H1 (cell line): ENCODE measurements at regions not wholly inside any gene's neighbourhood (a gene's known extent, or its start where the extent isn't known, plus 50 kb on each side); places are given as distances from the start of the nearest gene placed in this dataset.

Experiments used
- CTCF ChIA-PET: fragments of 300-600 bp; sonication (Branson Sonifier 250); formaldehyde crosslinking; loops from one replicate; lab custom pipeline; 2021; ENCODE audit not compliant: partially characterized antibody; lab: Charles Lee
- POLR2A ChIA-PET: fragments of 300-600 bp; sonication (Branson Sonifier 250); formaldehyde crosslinking; loops from one replicate; lab custom pipeline; 2021; ENCODE audit warnings: inconsistent platforms; ENCODE audit not compliant: partially characterized antibody; lab: Charles Lee
- DNase-seq, 2 experiments: peaks; one replicate each; pipeline versions ENCODE4 v3.0.0 to v3.0.0-alpha.2; 2010 to 2022; ENCODE audit warnings: low spot score in 2 of 2, low read depth in 1 of 2, mixed read lengths in 1 of 2
- FAIRE-seq: peaks from 2 replicates; lab custom pipeline; 2011; peaks lifted over from hg19 to GRCh38; lab: Jason Lieb, UNC
- H2AFZ ChIP-seq: 2 replicates; pipeline ENCODE4 v1.8.1; 2012; ENCODE audit warnings: low read length, inconsistent platforms
- H2AK5ac ChIP-seq: 2 replicates; pipeline ENCODE4 v1.6.1; 2013; ENCODE audit warnings: low read depth, low read length
- H2BK120ac ChIP-seq: replicated peaks from 2 replicates; pipeline ENCODE3; 2013; ENCODE audit warnings: low read depth, low read length, inconsistent platforms
- H2BK12ac ChIP-seq: 2 replicates; pipeline ENCODE4 v1.6.1; 2013; ENCODE audit warnings: low read depth, low read length
- H2BK15ac ChIP-seq: 2 replicates; pipeline ENCODE4 v1.6.1; 2013; ENCODE audit warnings: low read length
- H2BK20ac ChIP-seq: 2 replicates; pipeline ENCODE4 v1.6.1; 2013; ENCODE audit warnings: low read length
- H2BK5ac ChIP-seq: 2 replicates; pipeline ENCODE4 v1.6.1; 2013; ENCODE audit warnings: low read depth, low read length
- H3K14ac ChIP-seq: 2 replicates; pipeline ENCODE4 v1.6.1; 2013; ENCODE audit warnings: inconsistent platforms; ENCODE audit not compliant: insufficient read length
- H3K18ac ChIP-seq: 2 replicates; pipeline ENCODE4 v1.6.1; 2013; ENCODE audit warnings: low read length; ENCODE audit errors: extremely low read depth
- H3K23ac ChIP-seq: 2 replicates; pipeline ENCODE4 v1.6.1; 2013; ENCODE audit warnings: inconsistent platforms; ENCODE audit not compliant: insufficient read length
- H3K23me2 ChIP-seq: 2 replicates; pipeline ENCODE4 v1.6.1; 2013; ENCODE audit warnings: low read depth, low read length
- H3K27ac ChIP-seq: 2 replicates; pipeline ENCODE4 v1.6.1; 2011; ENCODE audit warnings: low read depth, low read length, inconsistent platforms
- H3K27me3 ChIP-seq, 4 experiments: replicated peaks in 1 of 4; 1 replicate in 1 of 4; 2 replicates in 3 of 4; pipeline versions ENCODE4 v1.6.1 to v1.8.1; 2011 to 2013; ENCODE audit warnings: low read length in 3 of 4, mild to moderate bottlenecking in 3 of 4, inconsistent platforms in 2 of 4, mixed read lengths in 2 of 4, moderate library complexity in 1 of 4; ENCODE audit not compliant: control insufficient read depth in 3 of 4, insufficient read depth in 3 of 4; ENCODE audit errors: extremely low read depth in 1 of 4
- H3K36me3 ChIP-seq, 4 experiments: 2 replicates each; pipeline versions ENCODE4 v1.6.1 to v1.8.1; 2011 to 2013; ENCODE audit warnings: mild to moderate bottlenecking in 4 of 4, low read length in 3 of 4, moderate library complexity in 2 of 4, control low read depth in 1 of 4, inconsistent platforms in 1 of 4; ENCODE audit not compliant: insufficient read depth in 4 of 4, control insufficient read depth in 2 of 4
- H3K4ac ChIP-seq: replicated peaks from 2 replicates; pipeline ENCODE3; 2013; ENCODE audit warnings: low read length, low read depth, mixed read lengths, inconsistent platforms; ENCODE audit not compliant: insufficient read length
- H3K4me1 ChIP-seq, 4 experiments: replicated peaks in 1 of 4; 1 replicate in 1 of 4; 2 replicates in 3 of 4; pipeline versions ENCODE4 v1.6.1 to v1.8.1; 2011 to 2013; ENCODE audit warnings: low read length in 3 of 4, inconsistent platforms in 2 of 4, mixed read lengths in 1 of 4; ENCODE audit not compliant: insufficient read depth in 4 of 4, control insufficient read depth in 3 of 4
- H3K4me2 ChIP-seq, 2 experiments: 2 replicates each; pipeline versions ENCODE4 v1.6.1 to v1.8.1; 2011 to 2013; ENCODE audit warnings: low read depth in 2 of 2, low read length in 2 of 2, control low read depth in 1 of 2, inconsistent platforms in 1 of 2, mild to moderate bottlenecking in 1 of 2; ENCODE audit not compliant: insufficient read depth in 1 of 2
- H3K4me3 ChIP-seq, 4 experiments: fragments of 200-600, 300-600 bp in 1 of 4; sonication (generic), shearing (Covaris generic), sonication (Bioruptor Twin) in 1 of 4; 2 replicates each; pipeline versions ENCODE4 v1.5.1 to v1.8.1; 2011 to 2016; ENCODE audit warnings: low read length in 4 of 4, low read depth in 3 of 4, control low read depth in 2 of 4, inconsistent platforms in 2 of 4, mild to moderate bottlenecking in 2 of 4, mixed read lengths in 1 of 4, moderate library complexity in 1 of 4; ENCODE audit not compliant: insufficient read depth in 2 of 4; ENCODE audit errors: extremely low read depth in 1 of 4
- H3K56ac ChIP-seq: replicated peaks from 2 replicates; pipeline ENCODE3; 2013; ENCODE audit warnings: low read depth, mild to moderate bottlenecking, mixed read lengths, low read length, inconsistent platforms; ENCODE audit not compliant: insufficient read length
- H3K79me1 ChIP-seq: 2 replicates; pipeline ENCODE4 v1.6.1; 2013; ENCODE audit warnings: low read depth, low read length, control low read depth
- H3K79me2 ChIP-seq, 2 experiments: 2 replicates each; pipeline versions ENCODE4 v1.6.1 to v1.8.1; 2012 to 2013; ENCODE audit warnings: low read length in 2 of 2, mild to moderate bottlenecking in 2 of 2, inconsistent platforms in 1 of 2; ENCODE audit not compliant: insufficient read depth in 2 of 2, control insufficient read depth in 1 of 2
- H3K9ac ChIP-seq, 4 experiments: replicated peaks in 1 of 4; 1 replicate in 1 of 4; 2 replicates in 3 of 4; pipeline versions ENCODE4 v1.6.1 to v1.8.1; 2011 to 2013; ENCODE audit warnings: low read depth in 3 of 4, low read length in 3 of 4, control low read depth in 2 of 4, mild to moderate bottlenecking in 2 of 4, moderate library complexity in 2 of 4, inconsistent platforms in 1 of 4; ENCODE audit errors: extremely low read depth in 1 of 4
- H3K9me3 ChIP-seq, 2 experiments: 2 replicates each; pipeline versions ENCODE4 v1.6.1 to v1.8.1; 2012 to 2013; ENCODE audit warnings: mild to moderate bottlenecking in 2 of 2, moderate library complexity in 2 of 2, control low read depth in 1 of 2, inconsistent platforms in 1 of 2, low read depth in 1 of 2, low read length in 1 of 2, mixed read lengths in 1 of 2; ENCODE audit not compliant: insufficient read depth in 2 of 2
- H4K20me1 ChIP-seq, 2 experiments: replicated peaks in 1 of 2; 2 replicates each; pipeline versions ENCODE3 to v1.8.1; 2011 to 2013; ENCODE audit warnings: inconsistent platforms in 2 of 2, low read length in 2 of 2, mild to moderate bottlenecking in 1 of 2; ENCODE audit not compliant: insufficient read depth in 2 of 2, control insufficient read depth in 1 of 2
- H4K5ac ChIP-seq: 2 replicates; pipeline ENCODE4 v1.6.1; 2013; ENCODE audit warnings: low read length, low read depth, mixed read lengths, inconsistent platforms; ENCODE audit not compliant: insufficient read length
- H4K8ac ChIP-seq: 2 replicates; pipeline ENCODE4 v1.8.0; 2013; ENCODE audit warnings: mild to moderate bottlenecking, moderate library complexity, low read length, inconsistent platforms; ENCODE audit not compliant: insufficient read depth; ENCODE audit errors: extremely low read depth
- H4K91ac ChIP-seq: replicated peaks from 2 replicates; pipeline ENCODE3; 2013; ENCODE audit warnings: low read length, mixed read lengths, inconsistent platforms; ENCODE audit not compliant: insufficient read length
- CHD2 ChIP-seq: IDR thresholded peaks from 2 replicates; pipeline ENCODE4 v1.6.1; 2012; ENCODE audit warnings: low read length, improper control_type of control experiment
- CREB1 ChIP-seq: IDR thresholded peaks from 2 replicates; pipeline ENCODE4 v1.6.1; 2012; ENCODE audit warnings: inconsistent platforms
- RNF2 ChIP-seq: fragments of 200-900, 300-1000 bp; sonication (generic); IDR thresholded peaks from 2 replicates; pipeline ENCODE4 v1.7.1; 2016; ENCODE audit warnings: borderline replicate concordance, low read depth, mild to moderate bottlenecking, antibody characterized with exemption, low read length; ENCODE audit not compliant: poor library complexity, severe bottlenecking; ENCODE audit errors: missing control alignments
- SAP30 ChIP-seq: fragments of 300-600 bp; sonication (generic); IDR thresholded peaks from 2 replicates; pipeline ENCODE4 v1.7.1; 2012; ENCODE audit warnings: low read length, moderate library complexity, mild to moderate bottlenecking, inconsistent platforms; ENCODE audit not compliant: insufficient read depth, insufficient replicate concordance
- WGBS, 2 experiments: shearing (Covaris generic) in 1 of 2; methylation state at CpG; one replicate each; pipeline versions ENCODE4 v1.1.6 to v1.1.7; 2013 to 2015; ENCODE audit warnings: low lambda C conversion rate in 2 of 2, mixed read lengths in 2 of 2, inconsistent platforms in 1 of 2, low coverage in 1 of 2, missing lambda C conversion rate in 1 of 2; ENCODE audit not compliant: insufficient replicate concordance in 2 of 2, insufficient coverage in 1 of 2, insufficient read length in 1 of 2; ENCODE audit errors: extremely low coverage in 1 of 2, missing lambda C conversion rate in 1 of 2; 5-methylcytosine and 5-hydroxymethylcytosine counted together
- TF ChIP-seq, protein P1 (sequence below): IDR thresholded peaks from 2 replicates; pipeline ENCODE4 v1.6.1; 2012; ENCODE audit warnings: low read length, inconsistent platforms

DNA sequence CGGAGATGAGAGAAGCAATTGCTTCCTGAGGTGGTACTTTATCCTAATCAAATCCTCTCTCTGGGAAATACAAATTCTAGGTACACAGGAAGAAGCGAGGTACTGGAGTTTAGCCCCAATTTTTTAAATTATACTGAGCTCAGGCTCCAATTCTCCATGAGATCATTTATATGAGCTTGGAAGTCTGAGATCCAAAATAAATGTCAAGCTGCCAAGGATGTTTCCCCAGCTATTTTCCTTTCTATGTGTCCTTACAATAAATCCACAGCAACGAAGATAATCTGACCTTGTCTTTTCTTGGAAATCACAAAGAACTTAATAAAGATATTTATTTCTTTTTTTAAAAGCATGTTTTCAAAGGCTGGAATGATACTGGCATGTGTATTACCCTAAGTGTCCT is 597.3 kb downstream of the GABRG2 start:
- FAIRE-seq (no peak), DNase-seq (no peak)
- no peak overlapping the region for H2BK20ac ChIP-seq
- no peak overlapping the region for H4K5ac ChIP-seq
- no peak overlapping the region for H4K8ac ChIP-seq
- no peak overlapping the region for H2BK120ac ChIP-seq
- no peak overlapping the region for H2BK15ac ChIP-seq
- no peaks in the 10 kb centered on the region for H3K4me1 ChIP-seq
- H2BK5ac ChIP-seq = no peak overlapping the region
- H3K9me3 ChIP-seq = no peaks in the 10 kb centered on the region
- H3K4me3 ChIP-seq = no peak overlapping the region
- H4K91ac ChIP-seq = no peak overlapping the region
- no peaks in the 10 kb centered on the region for H3K79me2 ChIP-seq
- H4K20me1 ChIP-seq = no peaks in the 10 kb centered on the region
- no peak overlapping the region for H2AFZ ChIP-seq
- TF ChIP-seq CREB1 (no peak), SAP30 (no peak), RNF2 (no peak), CHD2 (no peak)
- TF ChIP-seq, protein P1, sequence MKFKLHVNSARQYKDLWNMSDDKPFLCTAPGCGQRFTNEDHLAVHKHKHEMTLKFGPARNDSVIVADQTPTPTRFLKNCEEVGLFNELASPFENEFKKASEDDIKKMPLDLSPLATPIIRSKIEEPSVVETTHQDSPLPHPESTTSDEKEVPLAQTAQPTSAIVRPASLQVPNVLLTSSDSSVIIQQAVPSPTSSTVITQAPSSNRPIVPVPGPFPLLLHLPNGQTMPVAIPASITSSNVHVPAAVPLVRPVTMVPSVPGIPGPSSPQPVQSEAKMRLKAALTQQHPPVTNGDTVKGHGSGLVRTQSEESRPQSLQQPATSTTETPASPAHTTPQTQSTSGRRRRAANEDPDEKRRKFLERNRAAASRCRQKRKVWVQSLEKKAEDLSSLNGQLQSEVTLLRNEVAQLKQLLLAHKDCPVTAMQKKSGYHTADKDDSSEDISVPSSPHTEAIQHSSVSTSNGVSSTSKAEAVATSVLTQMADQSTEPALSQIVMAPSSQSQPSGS = no peak
- H3K4ac ChIP-seq = no peak overlapping the region
- POLR2A ChIA-PET = no interaction called here
- H3K36me3 ChIP-seq = no peaks in the 10 kb centered on the region
- H3K4me2 ChIP-seq = no peak overlapping the region
- H2BK12ac ChIP-seq = no peak overlapping the region
- no peak overlapping the region for H3K23ac ChIP-seq
- no peak overlapping the region for H3K14ac ChIP-seq
- no peak overlapping the region for H2AK5ac ChIP-seq
- no peaks in the 10 kb centered on the region for H3K23me2 ChIP-seq
- H3K9ac ChIP-seq = no peak overlapping the region
- CTCF ChIA-PET = no interaction called here
- H3K18ac ChIP-seq = no peak overlapping the region
- WGBS, 2 experiments = 88% methylated on average over 3 of the region's 3 CpGs; no CpG with 5 or more reads in 1 of the 2 experiments
- no peak overlapping the region for H3K56ac ChIP-seq
- H3K27ac ChIP-seq = no peak overlapping the region
- no peaks in the 10 kb centered on the region for H3K27me3 ChIP-seq
- H3K79me1 ChIP-seq = no peaks in the 10 kb centered on the region
